Coronary artery (tissue), 2 donors: ENCODE measurements at regions not wholly inside any gene's neighbourhood (a gene's known extent, or its start where the extent isn't known, plus 50 kb on each side); places are given as distances from the start of the nearest gene placed in this dataset.

ENCODE experiments used
- DNase-seq: peaks from one replicate; pipeline ENCODE4 v3.0.0-alpha.2; 2017; ENCODE audit warnings: low spot score
- H3K27ac ChIP-seq, 2 donors: fragments of 200-600 bp; sonication (generic); one replicate each; pipeline ENCODE4 v1.5.1; 2016 to 2019
- H3K4me3 ChIP-seq: fragments of 200-600 bp; sonication (generic); 2 replicates; pipeline ENCODE4 v1.5.1; 2016; ENCODE audit warnings: mild to moderate bottlenecking, moderate library complexity
- TF ChIP-seq, protein P1 (sequence below): fragments of 200-600 bp; sonication (generic); IDR thresholded peaks from one replicate; pipeline ENCODE4 v1.5.1; 2019; ENCODE audit warnings: antibody characterized with exemption

DNA sequence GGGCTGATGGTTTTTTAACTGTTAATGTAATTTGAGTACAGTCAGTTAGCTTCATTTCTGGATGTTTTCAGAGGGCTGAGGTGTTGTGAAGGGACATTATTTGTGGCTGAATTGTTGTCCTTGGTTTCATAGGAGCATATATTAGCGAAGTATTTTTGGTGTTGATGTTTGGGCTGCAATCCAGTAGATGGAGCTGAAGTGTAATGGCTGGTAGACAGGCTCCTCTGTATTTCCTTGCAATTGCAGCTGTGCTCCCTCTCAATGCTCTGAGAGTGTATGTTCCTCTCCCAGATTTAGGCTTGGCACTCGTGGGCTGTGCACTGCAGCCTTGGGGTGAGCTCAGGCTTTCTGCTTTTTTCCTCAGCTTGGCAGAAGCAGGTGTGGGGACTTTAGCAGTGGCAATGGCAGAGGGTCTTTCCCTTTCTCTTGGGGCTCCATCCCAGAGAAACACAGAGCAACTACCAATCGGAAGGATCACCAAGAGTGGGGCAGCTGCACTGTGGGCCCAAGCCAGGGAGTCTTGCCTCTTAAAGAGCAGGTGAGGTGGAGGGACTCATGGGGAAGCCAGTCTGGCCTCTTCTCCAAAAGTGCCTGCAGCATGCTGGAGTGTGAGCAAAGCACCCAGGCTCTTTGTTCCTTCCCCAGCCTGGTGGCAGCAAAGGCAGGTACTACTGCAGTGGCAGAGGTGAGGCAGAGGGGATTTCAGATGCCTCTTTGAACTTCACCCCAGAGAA is 544.4 kb downstream of the SH2D4B start:
- no peak overlapping the region for H3K27ac ChIP-seq
- DNase-seq, result no peak
- no peak overlapping the region for H3K4me3 ChIP-seq
- TF ChIP-seq, protein P1, sequence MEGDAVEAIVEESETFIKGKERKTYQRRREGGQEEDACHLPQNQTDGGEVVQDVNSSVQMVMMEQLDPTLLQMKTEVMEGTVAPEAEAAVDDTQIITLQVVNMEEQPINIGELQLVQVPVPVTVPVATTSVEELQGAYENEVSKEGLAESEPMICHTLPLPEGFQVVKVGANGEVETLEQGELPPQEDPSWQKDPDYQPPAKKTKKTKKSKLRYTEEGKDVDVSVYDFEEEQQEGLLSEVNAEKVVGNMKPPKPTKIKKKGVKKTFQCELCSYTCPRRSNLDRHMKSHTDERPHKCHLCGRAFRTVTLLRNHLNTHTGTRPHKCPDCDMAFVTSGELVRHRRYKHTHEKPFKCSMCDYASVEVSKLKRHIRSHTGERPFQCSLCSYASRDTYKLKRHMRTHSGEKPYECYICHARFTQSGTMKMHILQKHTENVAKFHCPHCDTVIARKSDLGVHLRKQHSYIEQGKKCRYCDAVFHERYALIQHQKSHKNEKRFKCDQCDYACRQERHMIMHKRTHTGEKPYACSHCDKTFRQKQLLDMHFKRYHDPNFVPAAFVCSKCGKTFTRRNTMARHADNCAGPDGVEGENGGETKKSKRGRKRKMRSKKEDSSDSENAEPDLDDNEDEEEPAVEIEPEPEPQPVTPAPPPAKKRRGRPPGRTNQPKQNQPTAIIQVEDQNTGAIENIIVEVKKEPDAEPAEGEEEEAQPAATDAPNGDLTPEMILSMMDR, result no peak

DNA sequence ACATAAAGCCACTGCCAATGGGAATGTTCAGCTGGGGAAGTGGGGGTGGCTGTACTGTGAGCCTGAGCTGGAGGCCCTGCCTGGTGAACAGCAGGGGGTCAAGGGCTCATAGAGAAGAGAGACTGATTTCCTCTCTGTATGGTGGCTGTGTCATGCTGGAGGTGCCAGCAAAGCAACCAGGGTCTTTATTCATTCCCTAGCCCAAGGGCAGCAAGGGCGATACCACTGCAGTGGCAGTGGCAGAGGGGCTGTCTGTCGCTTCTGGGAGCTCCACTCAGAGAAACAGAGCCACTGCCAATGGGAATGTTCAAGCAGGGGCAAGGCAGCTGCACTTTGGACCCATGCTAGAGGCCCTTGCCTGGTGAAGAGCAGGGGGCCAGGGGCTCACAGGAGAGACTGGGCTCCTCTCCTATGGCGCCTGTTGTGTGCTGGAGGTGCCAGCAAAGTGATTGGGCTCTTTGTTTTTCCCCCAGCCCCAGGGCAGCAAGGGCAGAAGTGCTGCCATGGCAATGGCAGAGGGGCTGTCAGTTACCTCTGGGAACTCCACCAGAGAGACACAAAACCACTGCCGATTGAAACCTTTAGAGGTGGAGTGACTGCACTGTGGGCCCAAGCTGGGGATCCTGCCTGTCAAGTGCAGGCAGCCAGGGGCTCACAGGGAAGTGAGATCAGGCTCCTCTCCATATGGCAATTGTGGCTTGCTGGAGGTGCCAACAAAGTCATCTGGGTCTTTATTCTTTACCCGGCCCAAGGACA is 545.1 kb downstream of the SH2D4B start:
- no peak overlapping the region for H3K4me3 ChIP-seq
- DNase-seq, result no peak
- TF ChIP-seq, protein P1, result no peak
- H3K27ac ChIP-seq, result no peak overlapping the region

DNA sequence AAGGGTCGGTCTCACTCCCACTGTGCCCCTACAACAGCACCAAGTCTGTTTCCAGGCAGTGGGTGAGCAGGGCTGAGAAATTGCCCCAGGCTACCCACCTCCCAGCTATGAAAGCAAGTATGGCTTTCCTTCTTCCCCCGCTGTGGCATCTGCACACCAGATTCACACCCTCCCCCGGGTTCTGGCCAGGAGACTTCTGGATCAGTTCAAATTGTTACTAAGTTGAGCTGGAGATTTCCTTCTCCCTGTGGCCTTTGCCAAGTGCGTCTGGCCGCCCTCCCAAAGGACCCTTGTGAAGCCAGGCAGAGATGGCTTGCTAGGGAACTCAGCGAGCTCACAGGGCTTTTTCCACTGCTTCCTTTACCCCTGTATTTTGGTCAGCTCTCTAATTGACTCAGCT is 555.4 kb downstream of the SH2D4B start:
- Histone ChIP-seq H3K27ac (no peak overlapping the region), H3K4me3 (no peak overlapping the region)
- TF ChIP-seq, protein P1, result no peak
- DNase-seq, result no peak

DNA sequence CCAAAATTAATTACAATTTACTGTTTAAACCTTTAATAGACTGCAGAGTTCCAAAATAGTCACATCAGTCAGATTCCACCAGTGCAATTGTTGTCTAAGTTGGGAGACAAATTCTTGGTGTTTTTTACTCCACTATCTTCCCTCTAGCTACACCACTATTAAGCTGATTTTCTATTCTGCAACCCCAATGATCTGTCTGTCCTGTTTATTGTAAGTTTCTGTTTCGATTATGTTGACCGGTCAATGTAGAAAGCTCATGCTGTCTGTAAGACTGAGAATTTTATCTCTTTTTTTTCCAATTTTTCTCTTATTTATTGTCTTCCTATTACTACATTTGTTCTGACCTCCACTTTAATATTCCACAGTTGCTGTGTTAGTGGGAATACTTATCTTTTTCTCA is 557.5 kb downstream of the SH2D4B start:
- H3K27ac ChIP-seq, result no peak overlapping the region
- no peak for DNase-seq
- H3K4me3 ChIP-seq, result no peak overlapping the region
- TF ChIP-seq, protein P1, result no peak

DNA sequence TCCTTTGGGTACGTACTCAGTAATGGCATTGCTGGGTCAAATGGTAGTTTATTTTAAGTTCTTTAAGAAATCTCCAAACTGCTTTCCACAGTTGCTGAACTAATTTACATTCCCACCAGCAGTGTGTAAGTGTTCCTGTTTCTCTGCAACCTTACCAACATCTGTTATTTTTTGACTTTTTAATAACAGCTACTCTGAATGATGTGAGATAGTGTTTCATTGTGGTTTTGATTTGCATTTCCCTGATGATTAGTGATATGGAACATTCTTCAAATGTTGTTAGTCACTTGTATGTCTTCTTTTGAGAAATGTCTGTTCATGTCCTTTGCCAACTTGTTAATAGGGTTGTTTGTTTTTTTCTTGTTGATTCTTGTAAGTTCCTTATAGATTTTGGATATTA is 558.9 kb downstream of the SH2D4B start:
- TF ChIP-seq, protein P1, result no peak
- no peak overlapping the region for H3K4me3 ChIP-seq
- no peak overlapping the region for H3K27ac ChIP-seq
- DNase-seq, result no peak

DNA sequence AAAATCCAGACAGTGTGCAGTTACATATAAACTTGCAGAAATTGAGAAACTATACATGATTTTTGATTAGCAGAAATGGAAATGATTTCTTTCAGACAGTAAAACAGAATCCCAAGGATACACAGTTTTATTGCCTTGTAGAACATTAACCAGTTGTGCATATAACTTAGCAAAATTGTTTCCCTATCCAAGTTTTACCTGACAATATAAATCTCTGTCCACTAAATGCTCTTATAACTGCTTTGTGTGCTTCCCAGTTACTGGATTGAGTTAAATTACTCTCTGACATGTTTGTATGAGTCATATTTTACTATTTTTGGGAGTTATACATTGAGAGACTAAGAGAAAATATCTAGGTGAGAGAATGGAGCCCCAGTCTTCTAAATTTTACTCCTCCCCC is 563.4 kb downstream of the SH2D4B start:
- no peak overlapping the region for H3K4me3 ChIP-seq
- no peak for DNase-seq
- TF ChIP-seq, protein P1, result no peak
- H3K27ac ChIP-seq, result no peak overlapping the region

DNA sequence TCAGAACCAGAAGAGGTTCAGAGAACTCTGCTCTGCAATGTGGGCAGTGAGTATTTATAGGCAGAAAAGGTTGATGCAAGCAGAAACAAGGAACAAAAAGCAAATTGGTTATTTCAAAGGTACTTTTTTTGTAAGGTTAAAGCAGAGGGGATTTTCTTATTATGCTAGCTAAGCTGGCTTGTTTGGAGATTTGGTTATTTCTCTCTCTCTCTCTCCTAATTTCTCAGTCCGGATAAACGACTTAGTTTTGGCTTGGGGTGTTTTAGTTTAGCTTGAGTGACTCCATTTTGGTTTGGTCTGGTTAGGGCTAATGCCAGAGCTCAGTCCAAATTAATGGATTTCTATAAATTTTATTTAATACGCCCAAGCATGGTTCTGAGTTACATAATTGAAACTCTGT is 566.8 kb downstream of the SH2D4B start:
- DNase-seq, result no peak
- H3K27ac ChIP-seq, result no peak overlapping the region
- H3K4me3 ChIP-seq, result no peak overlapping the region
- TF ChIP-seq, protein P1, result no peak
